A673 (cell line): ENCODE measurements at regions not wholly inside any gene's neighbourhood (a gene's known extent, or its start where the extent isn't known, plus 50 kb on each side); places are given as distances from the start of the nearest gene placed in this dataset.

Experiments used
- EZH2 ChIP-seq: fragments of 200-600 bp; sonication (generic); IDR thresholded peaks from 2 replicates; pipeline ENCODE4 v1.6.1; 2017; ENCODE audit warnings: borderline replicate concordance, low read depth, mild to moderate bottlenecking, mixed read lengths, antibody characterized with exemption, low read length; ENCODE audit not compliant: poor library complexity, severe bottlenecking
- TF ChIP-seq, protein P1 (sequence below): fragments of 300-800, 200-600 bp; sonication (generic); conservative IDR thresholded peaks from 2 replicates; pipeline ENCODE4 v1.5.1; 2017; ENCODE audit warnings: low read depth, mild to moderate bottlenecking, antibody characterized with exemption, low read length, moderate library complexity, mixed read lengths

DNA sequence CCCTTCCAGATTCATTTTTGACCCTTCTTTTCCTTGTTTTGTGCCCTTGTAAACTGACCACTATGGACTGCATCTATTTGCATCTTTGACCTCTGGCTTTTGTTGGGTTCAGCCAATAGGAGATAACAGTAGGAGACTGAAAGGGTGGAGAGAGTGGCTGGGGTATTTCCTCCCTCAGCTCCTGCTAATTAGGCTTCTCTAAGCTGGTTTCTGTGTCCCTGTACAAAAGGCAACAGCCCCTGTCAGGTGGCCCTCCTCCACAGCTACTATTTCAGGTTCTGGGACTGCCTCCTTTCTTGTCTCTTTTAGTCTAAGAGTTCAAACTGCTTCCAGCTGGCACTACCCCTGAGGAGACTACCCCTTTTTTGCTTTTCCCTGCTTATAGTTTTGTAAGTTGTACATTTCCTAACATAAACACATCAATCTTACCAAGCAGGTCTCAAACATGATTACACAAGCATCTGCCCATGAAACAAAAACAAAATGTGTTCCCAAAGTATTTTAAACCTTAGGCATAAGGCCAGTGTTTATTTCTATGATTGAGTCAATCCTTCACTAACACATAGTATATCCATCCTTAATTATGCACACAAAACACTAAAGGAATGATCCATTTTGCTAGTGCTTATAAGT is 262.0 kb upstream of the TRPM3 start:
- TF ChIP-seq, protein P1, sequence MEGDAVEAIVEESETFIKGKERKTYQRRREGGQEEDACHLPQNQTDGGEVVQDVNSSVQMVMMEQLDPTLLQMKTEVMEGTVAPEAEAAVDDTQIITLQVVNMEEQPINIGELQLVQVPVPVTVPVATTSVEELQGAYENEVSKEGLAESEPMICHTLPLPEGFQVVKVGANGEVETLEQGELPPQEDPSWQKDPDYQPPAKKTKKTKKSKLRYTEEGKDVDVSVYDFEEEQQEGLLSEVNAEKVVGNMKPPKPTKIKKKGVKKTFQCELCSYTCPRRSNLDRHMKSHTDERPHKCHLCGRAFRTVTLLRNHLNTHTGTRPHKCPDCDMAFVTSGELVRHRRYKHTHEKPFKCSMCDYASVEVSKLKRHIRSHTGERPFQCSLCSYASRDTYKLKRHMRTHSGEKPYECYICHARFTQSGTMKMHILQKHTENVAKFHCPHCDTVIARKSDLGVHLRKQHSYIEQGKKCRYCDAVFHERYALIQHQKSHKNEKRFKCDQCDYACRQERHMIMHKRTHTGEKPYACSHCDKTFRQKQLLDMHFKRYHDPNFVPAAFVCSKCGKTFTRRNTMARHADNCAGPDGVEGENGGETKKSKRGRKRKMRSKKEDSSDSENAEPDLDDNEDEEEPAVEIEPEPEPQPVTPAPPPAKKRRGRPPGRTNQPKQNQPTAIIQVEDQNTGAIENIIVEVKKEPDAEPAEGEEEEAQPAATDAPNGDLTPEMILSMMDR: no peak
- no peak for TF ChIP-seq EZH2
